ENCODE measurements at regions not wholly inside any gene's neighbourhood (a gene's known extent, or its start where the extent isn't known, plus 50 kb on each side); places are given as distances from the start of the nearest gene placed in this dataset.
"Not testable (repeated sequence)": the region's sequence is repeated elsewhere in the genome, so short reads cannot be mapped to it uniquely, and the experiment has no call there.

DNA sequence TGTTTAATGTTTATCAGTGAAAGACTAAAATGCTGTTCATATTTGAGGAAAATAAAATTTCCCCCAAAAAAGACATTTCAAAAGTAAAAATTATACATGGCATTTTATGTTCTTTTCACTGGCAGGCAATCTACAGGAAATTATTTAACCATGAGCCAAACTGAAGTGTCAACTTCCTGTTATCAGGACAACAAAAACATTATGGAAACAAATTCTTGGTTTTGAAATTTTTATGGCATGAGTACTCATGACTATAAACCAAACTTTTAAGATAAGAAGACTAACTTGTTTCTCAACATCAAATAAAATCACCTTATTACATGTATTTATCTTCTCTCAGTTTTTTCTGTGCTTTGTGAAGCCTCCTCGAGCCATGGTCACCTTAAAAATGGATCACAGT lies 698.6 kb downstream of the LTN1 start:
- TF ChIP-seq, protein P1, sequence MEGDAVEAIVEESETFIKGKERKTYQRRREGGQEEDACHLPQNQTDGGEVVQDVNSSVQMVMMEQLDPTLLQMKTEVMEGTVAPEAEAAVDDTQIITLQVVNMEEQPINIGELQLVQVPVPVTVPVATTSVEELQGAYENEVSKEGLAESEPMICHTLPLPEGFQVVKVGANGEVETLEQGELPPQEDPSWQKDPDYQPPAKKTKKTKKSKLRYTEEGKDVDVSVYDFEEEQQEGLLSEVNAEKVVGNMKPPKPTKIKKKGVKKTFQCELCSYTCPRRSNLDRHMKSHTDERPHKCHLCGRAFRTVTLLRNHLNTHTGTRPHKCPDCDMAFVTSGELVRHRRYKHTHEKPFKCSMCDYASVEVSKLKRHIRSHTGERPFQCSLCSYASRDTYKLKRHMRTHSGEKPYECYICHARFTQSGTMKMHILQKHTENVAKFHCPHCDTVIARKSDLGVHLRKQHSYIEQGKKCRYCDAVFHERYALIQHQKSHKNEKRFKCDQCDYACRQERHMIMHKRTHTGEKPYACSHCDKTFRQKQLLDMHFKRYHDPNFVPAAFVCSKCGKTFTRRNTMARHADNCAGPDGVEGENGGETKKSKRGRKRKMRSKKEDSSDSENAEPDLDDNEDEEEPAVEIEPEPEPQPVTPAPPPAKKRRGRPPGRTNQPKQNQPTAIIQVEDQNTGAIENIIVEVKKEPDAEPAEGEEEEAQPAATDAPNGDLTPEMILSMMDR (IDR thresholded peaks at IDR 0.05; ENCODE audit: borderline replicate concordance), result no peak
- DNase-seq, result no peak
- Histone ChIP-seq H3K27me3 (ENCODE audit: low read depth) (no peaks in the 10 kb centered on the region), H3K27ac (replicated peaks) (no peak overlapping the region), H3K4me3 (no peak overlapping the region), H3K9me3 (replicated peaks) (peaks cover 21% of the 10 kb centered on the region), H3K4me1 (no peaks in the 10 kb centered on the region), H3K36me3 (no peaks in the 10 kb centered on the region)
- intact Hi-C loops (cut with micrococcal nuclease), result no loop called here

DNA sequence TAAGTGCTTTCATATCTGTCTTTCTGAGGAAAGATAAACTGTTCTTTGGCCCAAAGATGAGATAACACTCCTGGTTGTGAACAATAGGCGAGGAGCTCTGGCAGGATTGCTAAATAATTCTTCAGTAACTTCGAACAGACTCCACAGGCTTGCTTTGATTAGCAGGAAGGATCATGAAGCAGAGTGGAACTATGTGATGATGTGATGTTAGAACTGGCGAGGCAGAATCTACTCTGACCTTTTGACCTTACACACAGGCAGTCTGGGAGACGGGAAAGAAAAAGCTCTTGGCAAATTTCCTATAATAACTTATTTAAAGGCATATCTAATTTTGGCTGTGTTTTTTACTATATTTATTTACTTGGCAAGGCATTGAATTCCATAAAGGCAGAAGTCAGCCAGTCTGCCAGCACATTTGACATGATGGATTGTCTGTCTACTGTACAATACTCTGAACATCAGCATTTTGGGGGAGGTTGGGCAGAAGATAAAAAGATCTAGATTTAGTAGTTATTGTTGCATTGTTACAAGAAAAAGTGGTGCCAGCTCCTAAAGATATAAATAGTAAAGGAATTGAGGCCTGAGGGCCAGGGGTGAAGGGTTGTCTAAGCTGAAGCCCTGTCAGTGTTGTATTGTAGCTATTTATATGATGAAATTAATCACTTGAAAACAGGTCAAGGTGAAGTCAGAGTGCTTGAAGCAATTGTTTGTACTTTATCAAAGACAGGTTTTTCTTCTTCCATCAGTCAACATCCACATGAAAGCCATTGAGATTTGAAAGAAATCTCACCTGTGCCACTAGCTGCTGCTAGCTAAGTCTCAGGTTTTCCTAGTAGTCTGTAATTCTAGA lies 708.8 kb downstream of the LTN1 start:
- H3K4me1 ChIP-seq, result peaks cover 19% of the 10 kb centered on the region
- H3K36me3 ChIP-seq, result no peaks in the 10 kb centered on the region
- DNase-seq, result no peak
- H3K27ac ChIP-seq (replicated peaks), result peak overlapping the region; percentile 68
- intact Hi-C loops (cut with micrococcal nuclease), result no loop called here
- TF ChIP-seq, protein P1 (IDR thresholded peaks at IDR 0.05; ENCODE audit: borderline replicate concordance), result no peak
- no peak overlapping the region for H3K4me3 ChIP-seq
- no peaks in the 10 kb centered on the region for H3K27me3 ChIP-seq (ENCODE audit: low read depth)
- H3K9me3 ChIP-seq (replicated peaks), result peaks cover 10% of the 10 kb centered on the region

DNA sequence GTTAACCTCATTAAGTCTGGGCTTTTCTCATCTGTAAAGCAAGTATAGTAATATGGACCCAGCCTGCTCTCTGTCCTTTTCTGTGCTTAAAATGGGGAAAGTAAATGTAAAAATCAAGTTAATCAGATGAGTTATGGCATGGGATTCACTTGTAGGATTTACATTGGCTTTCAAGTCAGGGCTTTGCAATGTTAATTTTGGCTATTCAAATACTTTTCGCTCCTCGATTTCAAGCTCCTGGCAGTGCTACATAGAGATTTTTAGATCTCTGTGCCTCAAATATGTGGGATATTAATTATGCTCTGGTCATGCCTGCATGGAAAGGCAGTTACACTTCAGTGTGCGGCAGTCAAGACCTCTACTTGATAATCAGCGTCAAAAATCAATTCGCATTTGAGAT lies 709.8 kb downstream of the LTN1 start:
- peaks cover 19% of the 10 kb centered on the region for H3K4me1 ChIP-seq
- no peak for DNase-seq
- no peak overlapping the region for H3K4me3 ChIP-seq
- no peaks in the 10 kb centered on the region for H3K36me3 ChIP-seq
- H3K9me3 ChIP-seq (replicated peaks), result peaks cover 10% of the 10 kb centered on the region
- H3K27me3 ChIP-seq (ENCODE audit: low read depth), result no peaks in the 10 kb centered on the region
- intact Hi-C loops (cut with micrococcal nuclease), result no loop called here
- TF ChIP-seq, protein P1 (IDR thresholded peaks at IDR 0.05; ENCODE audit: borderline replicate concordance), result no peak
- H3K27ac ChIP-seq (replicated peaks), result peak overlapping the region; percentile 68

DNA sequence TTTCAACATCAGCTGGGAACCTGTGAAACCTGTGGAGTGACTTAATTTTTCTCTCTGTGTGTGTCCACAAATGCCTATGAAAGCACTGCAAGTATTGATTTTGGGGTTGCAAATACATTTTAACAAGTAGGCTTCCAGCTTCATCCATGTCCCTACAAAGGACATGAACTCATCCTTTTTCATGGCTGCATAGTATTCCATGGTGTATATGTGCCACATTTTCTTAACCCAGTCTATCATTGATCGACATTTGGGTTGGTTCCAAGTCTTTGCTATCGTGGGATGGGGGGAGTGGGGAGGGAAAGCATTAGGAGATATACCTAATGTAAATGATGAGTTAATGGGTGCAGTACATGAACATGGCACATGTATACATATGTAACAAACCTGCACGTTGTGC lies 711.3 kb downstream of the LTN1 start:
- H3K9me3 ChIP-seq (replicated peaks), result peaks cover 18% of the 10 kb centered on the region
- H3K27ac ChIP-seq (replicated peaks); H3K4me3 ChIP-seq; intact Hi-C loops (cut with micrococcal nuclease); H3K36me3 ChIP-seq; DNase-seq; H3K27me3 ChIP-seq (ENCODE audit: low read depth): not testable (repeated sequence)
- H3K4me1 ChIP-seq, result peaks cover 19% of the 10 kb centered on the region

DNA sequence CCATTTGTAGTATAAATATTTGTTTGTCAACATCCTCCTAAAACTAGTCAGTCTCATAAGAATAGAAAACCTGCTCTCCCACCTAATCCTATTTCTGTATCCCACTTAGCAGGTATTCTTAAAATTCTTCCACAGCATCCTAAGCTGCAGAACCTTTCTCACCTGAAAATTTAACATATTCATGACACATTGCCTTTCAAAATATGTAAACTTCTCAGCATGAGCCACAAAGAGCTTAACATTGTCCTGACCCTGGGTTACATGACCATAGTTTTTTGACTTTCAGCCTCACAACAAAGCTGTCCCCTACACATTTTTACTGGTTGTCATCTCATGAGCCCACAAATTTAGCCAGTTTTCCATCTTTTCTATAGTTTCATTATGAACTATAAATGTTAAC lies 712.1 kb downstream of the LTN1 start:
- peaks cover 16% of the 10 kb centered on the region for H3K9me3 ChIP-seq (replicated peaks)
- H3K36me3 ChIP-seq, result no peaks in the 10 kb centered on the region
- H3K27ac ChIP-seq (replicated peaks), result no peak overlapping the region
- TF ChIP-seq, protein P1 (IDR thresholded peaks at IDR 0.05; ENCODE audit: borderline replicate concordance), result no peak
- peaks cover 19% of the 10 kb centered on the region for H3K4me1 ChIP-seq
- intact Hi-C loops (cut with micrococcal nuclease), result no loop called here
- H3K27me3 ChIP-seq (ENCODE audit: low read depth), result no peaks in the 10 kb centered on the region
- DNase-seq, result no peak
- H3K4me3 ChIP-seq, result no peak overlapping the region

DNA sequence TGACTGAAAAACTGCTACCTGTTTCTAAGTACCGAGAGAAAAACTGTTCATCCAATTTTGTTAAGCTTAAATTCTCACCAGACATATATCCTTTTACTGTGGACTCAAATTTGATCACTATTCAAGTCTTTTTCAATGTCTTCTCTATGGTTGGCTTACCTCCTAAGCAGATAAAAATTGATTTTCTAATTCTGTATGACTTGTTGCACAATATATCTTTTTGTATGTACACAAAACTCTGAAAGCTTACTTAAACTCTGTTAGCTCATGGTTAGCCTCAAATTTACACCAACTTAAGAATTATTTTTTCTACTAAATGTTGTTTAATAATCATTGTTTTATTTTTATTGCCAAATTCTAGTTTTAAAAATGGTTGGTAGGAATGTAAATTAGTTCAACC lies 715.4 kb downstream of the LTN1 start:
- Histone ChIP-seq H3K9me3 (replicated peaks) (peaks cover 16% of the 10 kb centered on the region), H3K27me3 (ENCODE audit: low read depth) (no peaks in the 10 kb centered on the region), H3K27ac (replicated peaks) (no peak overlapping the region), H3K4me3 (no peak overlapping the region), H3K36me3 (no peaks in the 10 kb centered on the region), H3K4me1 (no peaks in the 10 kb centered on the region)
- intact Hi-C loops (cut with micrococcal nuclease), result no loop called here
- TF ChIP-seq, protein P1 (IDR thresholded peaks at IDR 0.05; ENCODE audit: borderline replicate concordance), result no peak
- DNase-seq, result no peak

All from left ventricle myocardium inferior (tissue), 1 donor.